ENCODE measurements at regions not wholly inside any gene's neighbourhood (a gene's known extent, or its start where the extent isn't known, plus 50 kb on each side); places are given as distances from the start of the nearest gene placed in this dataset.

DNA sequence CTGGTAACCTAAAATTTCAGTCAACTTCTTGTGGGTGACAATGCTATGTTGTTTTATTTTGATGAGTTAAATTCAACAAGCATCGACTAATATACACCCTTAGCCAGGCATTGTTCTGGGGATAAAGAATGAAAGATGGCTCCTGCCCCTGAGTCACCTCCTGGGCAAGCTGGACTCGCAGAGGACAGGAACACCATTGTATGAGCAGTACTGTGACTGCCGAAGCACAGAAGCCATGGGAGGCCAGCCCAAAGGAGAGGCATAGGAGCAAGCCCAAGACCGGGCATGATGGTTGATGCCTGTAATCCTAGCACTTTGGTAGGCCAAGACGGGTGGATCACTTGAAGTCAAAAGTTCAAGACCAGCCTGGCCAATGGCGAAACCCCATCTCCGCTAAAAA, 555.2 kb downstream of the OMA1 start:
- H3K9me2 ChIP-seq (ENCODE audit: insufficient read depth): no peaks in the 10 kb centered on the region
- DNase-seq: no peak
- BruUV-seq (replicated peaks): no TSS peak
- CTCF ChIA-PET: no interaction called here
- no peaks in the 10 kb centered on the region for H3K79me2 ChIP-seq (ENCODE audit: low read depth)
- H3K4me3 ChIP-seq: no peak overlapping the region
- POLR2A ChIA-PET (ENCODE audit: unreplicated experiment): no interaction called here
- H4K20me1 ChIP-seq (ENCODE audit: insufficient read depth): no peaks in the 10 kb centered on the region; the same call in 1 of the 2 replicates
- 0 out of 2 replicates have a peak, but pooled peaks cover 9% of the 10 kb centered on the region for H3K27me3 ChIP-seq (ENCODE audit: insufficient read depth, low read depth)
- H3K36me3 ChIP-seq (ENCODE audit: low read depth): no peaks in the 10 kb centered on the region
- TF ChIP-seq, protein P1, sequence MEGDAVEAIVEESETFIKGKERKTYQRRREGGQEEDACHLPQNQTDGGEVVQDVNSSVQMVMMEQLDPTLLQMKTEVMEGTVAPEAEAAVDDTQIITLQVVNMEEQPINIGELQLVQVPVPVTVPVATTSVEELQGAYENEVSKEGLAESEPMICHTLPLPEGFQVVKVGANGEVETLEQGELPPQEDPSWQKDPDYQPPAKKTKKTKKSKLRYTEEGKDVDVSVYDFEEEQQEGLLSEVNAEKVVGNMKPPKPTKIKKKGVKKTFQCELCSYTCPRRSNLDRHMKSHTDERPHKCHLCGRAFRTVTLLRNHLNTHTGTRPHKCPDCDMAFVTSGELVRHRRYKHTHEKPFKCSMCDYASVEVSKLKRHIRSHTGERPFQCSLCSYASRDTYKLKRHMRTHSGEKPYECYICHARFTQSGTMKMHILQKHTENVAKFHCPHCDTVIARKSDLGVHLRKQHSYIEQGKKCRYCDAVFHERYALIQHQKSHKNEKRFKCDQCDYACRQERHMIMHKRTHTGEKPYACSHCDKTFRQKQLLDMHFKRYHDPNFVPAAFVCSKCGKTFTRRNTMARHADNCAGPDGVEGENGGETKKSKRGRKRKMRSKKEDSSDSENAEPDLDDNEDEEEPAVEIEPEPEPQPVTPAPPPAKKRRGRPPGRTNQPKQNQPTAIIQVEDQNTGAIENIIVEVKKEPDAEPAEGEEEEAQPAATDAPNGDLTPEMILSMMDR (conservative IDR thresholded peaks at IDR 0.05): no peak
- no peak for TF ChIP-seq EZH2 (IDR thresholded peaks at IDR 0.05; ENCODE audit: low read depth)
- no peaks in the 10 kb centered on the region for H3F3A ChIP-seq (ENCODE audit: insufficient read depth, low read depth)
- no peak overlapping the region for H3K27ac ChIP-seq
- intact Hi-C loops (cut with micrococcal nuclease; ENCODE audit: unreplicated experiment): no loop called here
- H3K4me1 ChIP-seq (replicated peaks; ENCODE audit: insufficient read depth): no peaks in the 10 kb centered on the region
- H3K9me3 ChIP-seq (ENCODE audit: insufficient read depth, low read depth): no peaks in the 10 kb centered on the region
- H2AFZ ChIP-seq: no peak overlapping the region
- H3K4me2 ChIP-seq: no peak overlapping the region

DNA sequence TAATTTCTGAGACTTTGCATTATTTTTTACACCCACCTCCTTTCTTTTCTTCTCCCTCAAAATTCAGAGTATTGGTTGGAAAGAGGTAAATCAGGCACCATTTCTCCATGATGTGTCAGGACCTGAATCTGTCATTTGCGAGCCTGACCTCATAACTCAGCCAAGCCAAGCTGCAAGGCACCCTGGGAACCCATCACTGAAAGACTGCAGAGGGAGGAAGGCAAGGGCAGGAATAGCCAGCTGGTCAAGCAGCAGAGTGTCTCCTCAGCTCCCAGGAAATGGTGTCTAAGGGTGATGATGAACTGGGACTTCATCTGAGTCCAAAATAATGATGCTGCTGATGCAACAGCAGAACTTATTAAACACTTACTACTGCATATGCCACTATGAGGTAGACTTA, 556.6 kb downstream of the OMA1 start:
- no peaks in the 10 kb centered on the region for H3F3A ChIP-seq (ENCODE audit: insufficient read depth, low read depth)
- DNase-seq: no peak
- POLR2A ChIA-PET (ENCODE audit: unreplicated experiment): no interaction called here
- H4K20me1 ChIP-seq (ENCODE audit: insufficient read depth): no peaks in the 10 kb centered on the region
- H3K79me2 ChIP-seq (ENCODE audit: low read depth): no peaks in the 10 kb centered on the region
- H3K4me1 ChIP-seq (replicated peaks; ENCODE audit: insufficient read depth): no peaks in the 10 kb centered on the region
- intact Hi-C loops (cut with micrococcal nuclease; ENCODE audit: unreplicated experiment): no loop called here
- no TSS peak for BruUV-seq (replicated peaks)
- H3K27me3 ChIP-seq (ENCODE audit: insufficient read depth, low read depth): no peaks in the 10 kb centered on the region
- H3K9me2 ChIP-seq (ENCODE audit: insufficient read depth): no peaks in the 10 kb centered on the region
- CTCF ChIA-PET: no interaction called here
- no peak overlapping the region for H3K27ac ChIP-seq
- no peak overlapping the region for H3K4me2 ChIP-seq
- TF ChIP-seq EZH2 (IDR thresholded peaks at IDR 0.05; ENCODE audit: low read depth): no peak
- TF ChIP-seq, protein P1 (conservative IDR thresholded peaks at IDR 0.05): no peak
- no peak overlapping the region for H2AFZ ChIP-seq
- no peaks in the 10 kb centered on the region for H3K9me3 ChIP-seq (ENCODE audit: insufficient read depth, low read depth)
- no peak overlapping the region for H3K4me3 ChIP-seq
- no peaks in the 10 kb centered on the region for H3K36me3 ChIP-seq (ENCODE audit: low read depth)

DNA sequence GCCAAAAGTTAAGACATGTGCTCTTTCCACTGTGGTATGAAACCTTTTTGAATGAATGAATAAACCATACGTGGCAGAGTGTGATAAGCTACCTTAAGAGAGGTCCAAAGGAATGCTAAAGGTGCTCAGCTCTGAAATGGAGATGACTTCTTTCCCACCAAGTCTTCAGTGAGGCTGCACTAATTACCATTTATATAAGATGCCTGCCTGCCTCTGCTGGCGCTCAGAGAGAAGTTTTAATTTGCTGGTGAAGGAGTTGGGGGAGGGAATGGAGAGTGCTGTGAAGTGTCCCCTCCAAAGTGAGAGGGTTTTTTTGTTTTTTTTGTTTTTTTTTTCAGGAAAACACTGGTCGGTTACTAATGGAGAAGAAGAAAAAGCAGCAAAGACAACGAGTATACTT, 559.0 kb downstream of the OMA1 start:
- CTCF ChIA-PET: interaction anchor here (0.7 kb wide), 1 partner anchor 344 kb away, joined by 4 read pairs; no protein-coding TSS in a partner anchor
- H3K9me2 ChIP-seq (ENCODE audit: insufficient read depth): no peaks in the 10 kb centered on the region
- no TSS peak for BruUV-seq (replicated peaks)

More for the DNA sequence above, 559.0 kb downstream of the OMA1 start:
- Histone ChIP-seq H3K79me2 (ENCODE audit: low read depth) (no peaks in the 10 kb centered on the region), H2AFZ (no peak overlapping the region), H3K27ac (no peak overlapping the region), H3K4me1 (replicated peaks; ENCODE audit: insufficient read depth) (no peaks in the 10 kb centered on the region), H3K9me3 (ENCODE audit: insufficient read depth, low read depth) (no peaks in the 10 kb centered on the region), H3F3A (ENCODE audit: insufficient read depth, low read depth) (no peaks in the 10 kb centered on the region), H3K4me3 (no peak overlapping the region), H4K20me1 (ENCODE audit: insufficient read depth) (no peaks in the 10 kb centered on the region), H3K4me2 (no peak overlapping the region), H3K27me3 (ENCODE audit: insufficient read depth, low read depth) (peaks cover 8% of the 10 kb centered on the region; the same call in 1 of the 2 replicates), H3K36me3 (ENCODE audit: low read depth) (no peaks in the 10 kb centered on the region)
- POLR2A ChIA-PET (ENCODE audit: unreplicated experiment): no interaction called here
- TF ChIP-seq, protein P1 (conservative IDR thresholded peaks at IDR 0.05): no peak
- no peak for TF ChIP-seq EZH2 (IDR thresholded peaks at IDR 0.05; ENCODE audit: low read depth)
- intact Hi-C loops (cut with micrococcal nuclease; ENCODE audit: unreplicated experiment): no loop called here
- DNase-seq: no peak

Measured in PC-9 (cell line).